Vagina (tissue), 2 donors: ENCODE measurements at regions not wholly inside any gene's neighbourhood (a gene's known extent, or its start where the extent isn't known, plus 50 kb on each side); places are given as distances from the start of the nearest gene placed in this dataset.
"Not testable (repeated sequence)": the region's sequence is repeated elsewhere in the genome, so short reads cannot be mapped to it uniquely, and the experiment has no call there.

ENCODE experiments used
- DNase-seq, 2 donors: peaks; one replicate each; pipeline ENCODE4 v3.0.0-alpha.2; 2017; ENCODE audit errors: extremely low spot score in 2 of 2
- H3K27ac ChIP-seq: fragments of 200-600 bp; sonication (generic); one replicate; pipeline ENCODE4 v1.5.1; 2019
- H3K27me3 ChIP-seq: fragments of 200-600 bp; sonication (generic); one replicate; pipeline ENCODE4 v1.5.1; 2019
- H3K36me3 ChIP-seq, 2 donors: fragments of 200-600 bp; sonication (generic); one replicate each; pipeline ENCODE4 v1.5.1; 2017 to 2019
- H3K4me1 ChIP-seq: fragments of 200-600 bp; sonication (generic); one replicate; pipeline ENCODE4 v1.5.1; 2019
- H3K4me3 ChIP-seq, 2 donors: fragments of 200-600 bp; sonication (generic); 1 replicate in 1 of 2; 2 replicates in 1 of 2; pipeline ENCODE4 v1.5.1; 2016 to 2019
- H3K9me3 ChIP-seq: fragments of 200-600 bp; sonication (generic); one replicate; pipeline ENCODE4 v1.5.1; 2019
- CTCF ChIP-seq, 3 experiments: fragments of 450-650 bp in 2 of 3; fragments of 200-600 bp in 1 of 3; sonication (generic) in 1 of 3; IDR thresholded peaks; one replicate each; pipeline ENCODE4 v1.5.1; 2017 to 2019; ENCODE audit warnings: antibody characterized with exemption in 3 of 3, mild to moderate bottlenecking in 2 of 3, moderate library complexity in 2 of 3
- POLR2A ChIP-seq, 2 donors: fragments of 450-650 bp; IDR thresholded peaks; one replicate each; pipeline ENCODE4 v1.6.1; 2017; ENCODE audit warnings: antibody characterized with exemption in 2 of 2, mild to moderate bottlenecking in 2 of 2, moderate library complexity in 2 of 2
- POLR2AphosphoS5 ChIP-seq, 2 donors: sonication (generic); formaldehyde crosslinking; IDR thresholded peaks; one replicate each; pipeline ENCODE4 v1.9.0; 2017; ENCODE audit warnings: antibody characterized with exemption in 2 of 2, mild to moderate bottlenecking in 2 of 2, low read depth in 1 of 2; ENCODE audit not compliant: insufficient read depth in 1 of 2
- intact Hi-C: fragments of 100-400 bp; cut with DNase I; formaldehyde crosslinking; loops from one replicate; pipeline ENCODE4 v1.15.1; 2023

- H3K4me3 ChIP-seq, result no peak overlapping the region
- DNase-seq, result no peak
- H3K27ac ChIP-seq, result no peak overlapping the region
- H3K27me3 ChIP-seq, result no peaks in the 10 kb centered on the region
- intact Hi-C loops, result no loop called here
- TF ChIP-seq POLR2A (IDR thresholded peaks at IDR 0.05) (no peak), POLR2AphosphoS5 (IDR thresholded peaks at IDR 0.05; ENCODE audit: insufficient read depth in 1 of 2, low read depth in 1 of 2) (no peak), CTCF (IDR thresholded peaks at IDR 0.05) (no peak)
- no peaks in the 10 kb centered on the region for H3K36me3 ChIP-seq
- H3K9me3 ChIP-seq, result no peaks in the 10 kb centered on the region
- H3K4me1 ChIP-seq, result no peaks in the 10 kb centered on the region
Observed at GRCh38 chr11:7186676-7187075, 65.0 kb upstream of the SYT9 start.

- DNase-seq, H3K27me3 ChIP-seq, H3K36me3 ChIP-seq, H3K9me3 ChIP-seq, H3K4me1 ChIP-seq, H3K4me3 ChIP-seq, intact Hi-C loops, H3K27ac ChIP-seq: not testable (repeated sequence)
Observed at GRCh38 chr11:7192785-7193184, 58.9 kb upstream of the SYT9 start.

GRCh38 chr11:7196396-7197146 is 55.1 kb upstream of the SYT9 start:
- Histone ChIP-seq H3K9me3 (no peaks in the 10 kb centered on the region), H3K4me1 (no peaks in the 10 kb centered on the region), H3K27ac (no peak overlapping the region), H3K27me3 (no peaks in the 10 kb centered on the region), H3K36me3 (no peaks in the 10 kb centered on the region), H3K4me3 (no peak overlapping the region)
- TF ChIP-seq CTCF (IDR thresholded peaks at IDR 0.05) (no peak), POLR2A (IDR thresholded peaks at IDR 0.05) (no peak), POLR2AphosphoS5 (IDR thresholded peaks at IDR 0.05; ENCODE audit: insufficient read depth in 1 of 2, low read depth in 1 of 2) (no peak)
- DNase-seq, result no peak
- intact Hi-C loops, result no loop called here

- no peaks in the 10 kb centered on the region for H3K9me3 ChIP-seq
- H3K4me3 ChIP-seq, result no peak overlapping the region
- no peak overlapping the region for H3K27ac ChIP-seq
- no peaks in the 10 kb centered on the region for H3K36me3 ChIP-seq
- TF ChIP-seq CTCF (IDR thresholded peaks at IDR 0.05) (no peak), POLR2AphosphoS5 (IDR thresholded peaks at IDR 0.05; ENCODE audit: insufficient read depth in 1 of 2, low read depth in 1 of 2) (no peak), POLR2A (IDR thresholded peaks at IDR 0.05) (no peak)
- DNase-seq, result no peak
- H3K4me1 ChIP-seq, result no peaks in the 10 kb centered on the region
- intact Hi-C loops, result no loop called here
- H3K27me3 ChIP-seq, result no peaks in the 10 kb centered on the region
Observed at GRCh38 chr11:7197469-7197868, 54.2 kb upstream of the SYT9 start.
